ENCODE measurements at regions not wholly inside any gene's neighbourhood (a gene's known extent, or its start where the extent isn't known, plus 50 kb on each side); places are given as distances from the start of the nearest gene placed in this dataset.

GRCh38 chr18:61619783-61620182 is 273.0 kb downstream of the RNF152 start:
- Histone ChIP-seq H3K79me1 (ENCODE audit: low read length) (peaks cover 2% of the 10 kb centered on the region), H3K18ac (ENCODE audit: low read length) (no peak overlapping the region), H3K9ac (ENCODE audit: low read length) (no peak overlapping the region), H2BK120ac (ENCODE audit: insufficient read depth, low read length, poor library complexity) (no peak overlapping the region), H3K4me3 (ENCODE audit: low read depth, low read length) (no peak overlapping the region), H3K9me3 (ENCODE audit: insufficient read depth, low read depth, low read length) (peaks cover 2% of the 10 kb centered on the region), H3K36me3 (ENCODE audit: control insufficient read depth in 1 of 2, insufficient read depth in 2 of 2, low read length in 2 of 2) (no peaks in the 10 kb centered on the region), H4K8ac (ENCODE audit: low read depth, low read length) (no peak overlapping the region), H3K4me2 (ENCODE audit: low read length) (no peak overlapping the region), H2BK5ac (ENCODE audit: low read depth, low read length, poor library complexity) (no peak overlapping the region), H3K23ac (ENCODE audit: low read length) (no peak overlapping the region), H3K27ac (ENCODE audit: low read depth, low read length) (no peak overlapping the region), H2AFZ (ENCODE audit: insufficient read depth, low read length, poor library complexity) (no peak overlapping the region), H3K27me3 (ENCODE audit: insufficient read depth, low read length) (no peaks in the 10 kb centered on the region), H3K79me2 (ENCODE audit: control insufficient read depth, insufficient read depth, low read length, poor library complexity) (no peaks in the 10 kb centered on the region), H3K4me1 (ENCODE audit: control insufficient read depth in 1 of 2, insufficient read depth in 2 of 2, low read length in 2 of 2) (no peaks in the 10 kb centered on the region), H2BK12ac (ENCODE audit: low read length) (no peak overlapping the region), H3K4ac (ENCODE audit: low read depth, low read length) (no peak overlapping the region), H4K91ac (ENCODE audit: low read depth, low read length) (no peak overlapping the region), H3K14ac (ENCODE audit: low read length) (no peak overlapping the region), H4K12ac (ENCODE audit: low read depth, low read length) (no peak overlapping the region), H2AK5ac (ENCODE audit: low read length) (no peak overlapping the region)
- DNase-seq = no peak
- WGBS (ENCODE audit: extremely low coverage, insufficient coverage, insufficient read length) = no CpG with 5 or more reads among the region's 1 CpG

- H3K9ac ChIP-seq (ENCODE audit: low read length) = no peak overlapping the region
- H3K36me3 ChIP-seq (ENCODE audit: control insufficient read depth in 1 of 2, insufficient read depth in 2 of 2, low read length in 2 of 2) = no peaks in the 10 kb centered on the region
- no peak overlapping the region for H3K14ac ChIP-seq (ENCODE audit: low read length)
- no peak overlapping the region for H3K4ac ChIP-seq (ENCODE audit: low read depth, low read length)
- no peak overlapping the region for H4K12ac ChIP-seq (ENCODE audit: low read depth, low read length)
- H3K4me3 ChIP-seq (ENCODE audit: low read depth, low read length) = no peak overlapping the region
- no peak overlapping the region for H2AFZ ChIP-seq (ENCODE audit: insufficient read depth, low read length, poor library complexity)
- H3K9me3 ChIP-seq (ENCODE audit: insufficient read depth, low read depth, low read length) = peaks cover 2% of the 10 kb centered on the region
- no peaks in the 10 kb centered on the region for H3K4me1 ChIP-seq (ENCODE audit: control insufficient read depth in 1 of 2, insufficient read depth in 2 of 2, low read length in 2 of 2)
- H3K18ac ChIP-seq (ENCODE audit: low read length) = no peak overlapping the region
- H3K79me1 ChIP-seq (ENCODE audit: low read length) = peaks cover 2% of the 10 kb centered on the region
- no peak overlapping the region for H2BK12ac ChIP-seq (ENCODE audit: low read length)
- no peak overlapping the region for H2BK5ac ChIP-seq (ENCODE audit: low read depth, low read length, poor library complexity)
- H3K23ac ChIP-seq (ENCODE audit: low read length) = no peak overlapping the region
- no peak overlapping the region for H4K8ac ChIP-seq (ENCODE audit: low read depth, low read length)
- no peaks in the 10 kb centered on the region for H3K27me3 ChIP-seq (ENCODE audit: insufficient read depth, low read length)
- H3K4me2 ChIP-seq (ENCODE audit: low read length) = no peak overlapping the region
- no peaks in the 10 kb centered on the region for H3K79me2 ChIP-seq (ENCODE audit: control insufficient read depth, insufficient read depth, low read length, poor library complexity)
- no peak overlapping the region for H3K27ac ChIP-seq (ENCODE audit: low read depth, low read length)
- no peak overlapping the region for H4K91ac ChIP-seq (ENCODE audit: low read depth, low read length)
- no CpG with 5 or more reads among the region's 3 CpGs for WGBS (ENCODE audit: extremely low coverage, insufficient coverage, insufficient read length)
- no peak overlapping the region for H2AK5ac ChIP-seq (ENCODE audit: low read length)
- DNase-seq = no peak
- H2BK120ac ChIP-seq (ENCODE audit: insufficient read depth, low read length, poor library complexity) = no peak overlapping the region
Observed at GRCh38 chr18:61618816-61619215, 274.0 kb downstream of the RNF152 start.

DNA sequence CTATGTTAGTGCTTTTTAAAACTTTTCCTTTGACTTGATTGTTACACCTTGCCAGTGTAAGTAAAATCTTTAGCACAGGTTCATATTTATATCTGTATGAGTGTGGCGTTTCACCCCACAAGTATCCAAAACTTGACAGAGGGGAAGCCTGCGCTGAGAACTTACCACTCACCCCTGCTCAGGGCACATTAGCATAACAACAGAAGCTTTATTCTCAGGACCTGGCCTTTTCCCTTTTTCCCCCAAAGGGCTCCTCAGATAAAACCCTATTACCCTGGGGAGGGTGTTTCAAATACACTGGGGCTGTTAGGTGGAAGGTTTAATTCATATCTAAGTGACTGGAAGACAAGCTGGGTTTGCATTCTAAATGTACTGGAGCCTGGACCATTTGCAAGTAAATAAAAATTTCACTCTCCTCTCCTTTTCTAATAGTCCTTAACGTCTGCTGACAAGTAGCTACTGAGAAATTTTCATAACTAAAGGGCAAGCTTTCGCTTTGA is 276.6 kb downstream of the RNF152 start:
- Histone ChIP-seq H2AK5ac (ENCODE audit: low read length) (no peak overlapping the region), H3K36me3 (ENCODE audit: control insufficient read depth in 1 of 2, insufficient read depth in 2 of 2, low read length in 2 of 2) (no peaks in the 10 kb centered on the region), H2AFZ (ENCODE audit: insufficient read depth, low read length, poor library complexity) (no peak overlapping the region), H2BK12ac (ENCODE audit: low read length) (no peak overlapping the region), H3K27me3 (ENCODE audit: insufficient read depth, low read length) (no peaks in the 10 kb centered on the region), H3K27ac (ENCODE audit: low read depth, low read length) (no peak overlapping the region), H3K18ac (ENCODE audit: low read length) (no peak overlapping the region), H3K4me3 (ENCODE audit: low read depth, low read length) (no peak overlapping the region), H2BK120ac (ENCODE audit: insufficient read depth, low read length, poor library complexity) (no peak overlapping the region), H2BK5ac (ENCODE audit: low read depth, low read length, poor library complexity) (no peak overlapping the region), H4K12ac (ENCODE audit: low read depth, low read length) (no peak overlapping the region), H3K79me1 (ENCODE audit: low read length) (peaks cover 2% of the 10 kb centered on the region), H3K9me3 (ENCODE audit: insufficient read depth, low read depth, low read length) (no peaks in the 10 kb centered on the region), H3K79me2 (ENCODE audit: control insufficient read depth, insufficient read depth, low read length, poor library complexity) (no peaks in the 10 kb centered on the region), H3K9ac (ENCODE audit: low read length) (no peak overlapping the region), H3K4ac (ENCODE audit: low read depth, low read length) (no peak overlapping the region), H3K4me2 (ENCODE audit: low read length) (no peak overlapping the region), H4K91ac (ENCODE audit: low read depth, low read length) (no peak overlapping the region), H4K8ac (ENCODE audit: low read depth, low read length) (no peak overlapping the region), H3K23ac (ENCODE audit: low read length) (no peak overlapping the region), H3K4me1 (ENCODE audit: control insufficient read depth in 1 of 2, insufficient read depth in 2 of 2, low read length in 2 of 2) (no peaks in the 10 kb centered on the region), H3K14ac (ENCODE audit: low read length) (no peak overlapping the region)
- WGBS (ENCODE audit: extremely low coverage, insufficient coverage, insufficient read length) = no CpG with 5 or more reads among the region's 4 CpGs
- no peak for DNase-seq

DNA sequence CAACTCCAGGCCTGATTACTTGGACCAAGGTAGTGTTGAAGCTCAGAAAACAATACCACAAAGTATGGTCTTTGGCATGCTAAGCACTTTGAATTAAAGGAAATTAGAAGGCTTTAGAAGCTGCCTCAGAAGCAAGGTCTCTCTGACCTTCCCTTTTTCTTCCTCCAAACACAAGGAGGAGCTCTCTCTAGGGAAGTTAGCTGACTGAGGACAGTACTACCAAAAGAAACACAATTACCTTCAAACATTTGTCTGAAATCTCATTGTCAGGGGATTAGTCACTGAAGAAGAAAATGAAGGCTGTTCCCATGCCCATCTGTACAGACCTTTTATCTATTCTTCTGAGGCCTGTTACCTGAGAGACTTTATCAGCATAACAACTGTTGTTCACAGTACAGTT is 279.3 kb downstream of the CDH20 start:
- H3K79me2 ChIP-seq (ENCODE audit: control insufficient read depth, insufficient read depth, low read length, poor library complexity) = no peaks in the 10 kb centered on the region
- H4K8ac ChIP-seq (ENCODE audit: low read depth, low read length) = no peak overlapping the region
- no peak overlapping the region for H4K91ac ChIP-seq (ENCODE audit: low read depth, low read length)
- no peak overlapping the region for H2BK120ac ChIP-seq (ENCODE audit: insufficient read depth, low read length, poor library complexity)
- H3K4me1 ChIP-seq (ENCODE audit: control insufficient read depth in 1 of 2, insufficient read depth in 2 of 2, low read length in 2 of 2) = no peaks in the 10 kb centered on the region
- no peak overlapping the region for H3K14ac ChIP-seq (ENCODE audit: low read length)
- no peak overlapping the region for H3K23ac ChIP-seq (ENCODE audit: low read length)
- DNase-seq = peak in 1 of 2 donors; percentile 59
- no peaks in the 10 kb centered on the region for H3K9me3 ChIP-seq (ENCODE audit: insufficient read depth, low read depth, low read length)
- no peak overlapping the region for H2AK5ac ChIP-seq (ENCODE audit: low read length)
- no peak overlapping the region for H3K4ac ChIP-seq (ENCODE audit: low read depth, low read length)
- H4K12ac ChIP-seq (ENCODE audit: low read depth, low read length) = no peak overlapping the region
- H2BK12ac ChIP-seq (ENCODE audit: low read length) = no peak overlapping the region
- no peak overlapping the region for H2BK5ac ChIP-seq (ENCODE audit: low read depth, low read length, poor library complexity)
- no peaks in the 10 kb centered on the region for H3K27me3 ChIP-seq (ENCODE audit: insufficient read depth, low read length)
- H2AFZ ChIP-seq (ENCODE audit: insufficient read depth, low read length, poor library complexity) = no peak overlapping the region
- H3K27ac ChIP-seq (ENCODE audit: low read depth, low read length) = no peak overlapping the region
- H3K4me2 ChIP-seq (ENCODE audit: low read length) = no peak overlapping the region
- no peak overlapping the region for H3K4me3 ChIP-seq (ENCODE audit: low read depth, low read length)
- no peaks in the 10 kb centered on the region for H3K36me3 ChIP-seq (ENCODE audit: control insufficient read depth in 1 of 2, insufficient read depth in 2 of 2, low read length in 2 of 2)
- no peak overlapping the region for H3K9ac ChIP-seq (ENCODE audit: low read length)
- no peaks in the 10 kb centered on the region for H3K79me1 ChIP-seq (ENCODE audit: low read length)
- no peak overlapping the region for H3K18ac ChIP-seq (ENCODE audit: low read length)
